HG03439 (cell line): ENCODE measurements at regions not wholly inside any gene's neighbourhood (a gene's known extent, or its start where the extent isn't known, plus 50 kb on each side); places are given as distances from the start of the nearest gene placed in this dataset.
"Not testable (repeated sequence)": the region's sequence is repeated elsewhere in the genome, so short reads cannot be mapped to it uniquely, and the experiment has no call there.

Experiments
- ATAC-seq: cut with Tn5 transposase; IDR thresholded peaks from one replicate; pipeline ENCODE4 v1.9.1; 2021; ENCODE audit warnings: mild to moderate bottlenecking, moderate library complexity; ENCODE audit not compliant: unreplicated experiment

DNA sequence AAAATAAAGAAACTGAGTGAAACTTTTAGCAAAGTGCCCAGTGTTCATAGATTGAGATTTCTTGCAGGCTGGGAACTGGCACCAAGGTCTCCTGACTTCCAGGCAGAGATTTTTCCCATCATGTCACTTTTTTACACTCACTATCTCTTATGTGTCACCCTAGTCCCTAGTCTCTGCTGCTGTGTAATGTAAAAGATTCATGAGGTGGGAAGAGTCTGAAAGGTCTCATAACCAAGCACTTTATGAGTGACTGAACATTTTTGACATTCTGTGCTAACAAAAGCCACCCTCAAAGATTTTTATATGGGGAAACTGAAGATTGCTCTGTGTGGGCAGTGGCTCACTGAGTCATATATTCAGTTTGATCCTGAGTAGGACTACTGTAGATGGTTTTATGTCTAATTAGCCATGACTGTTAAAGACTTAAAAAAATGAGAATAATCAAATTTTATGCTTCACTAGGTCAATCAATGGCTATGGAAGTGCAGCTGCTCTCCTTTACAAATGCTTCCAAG is 900.3 kb upstream of the SORCS1 start:
- ATAC-seq: no peak

DNA sequence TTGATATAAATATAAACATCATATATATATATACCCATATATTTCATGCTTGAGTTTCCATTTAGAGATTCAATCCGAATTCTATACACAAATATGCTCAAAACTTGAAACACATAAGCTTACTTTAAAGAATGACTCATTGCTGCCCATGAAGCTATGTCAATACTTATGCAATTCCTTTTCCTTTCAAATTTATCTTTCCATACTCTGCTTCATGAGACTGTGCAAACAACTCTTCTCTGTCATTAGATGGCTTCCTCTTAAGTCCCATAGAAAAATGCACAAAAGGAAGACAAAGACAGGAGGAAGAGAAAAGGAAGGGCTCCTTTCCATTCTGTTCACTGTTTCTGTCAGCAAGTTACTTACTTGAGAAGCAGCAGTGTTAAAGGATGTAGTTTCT is 895.7 kb upstream of the SORCS1 start:
- ATAC-seq: no peak

DNA sequence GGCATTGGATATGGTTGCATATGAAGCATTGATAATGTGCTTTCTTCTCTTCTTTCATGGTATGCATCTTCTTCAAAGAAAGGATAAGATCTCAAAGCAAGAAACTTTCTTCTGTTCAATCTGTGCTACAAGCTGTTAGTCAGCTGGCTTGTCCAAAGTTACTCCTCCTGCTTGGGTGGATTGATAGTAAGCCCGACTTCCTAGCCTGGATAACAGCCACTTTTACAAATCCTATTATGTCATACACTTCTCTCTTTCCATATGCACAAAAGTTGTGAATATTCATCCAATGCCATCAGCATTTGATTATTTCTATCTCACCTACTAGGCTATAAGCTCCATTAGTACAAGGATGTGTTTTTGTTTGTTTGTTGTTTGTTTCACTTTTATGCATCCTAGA is 891.0 kb upstream of the SORCS1 start:
- ATAC-seq: no peak

DNA sequence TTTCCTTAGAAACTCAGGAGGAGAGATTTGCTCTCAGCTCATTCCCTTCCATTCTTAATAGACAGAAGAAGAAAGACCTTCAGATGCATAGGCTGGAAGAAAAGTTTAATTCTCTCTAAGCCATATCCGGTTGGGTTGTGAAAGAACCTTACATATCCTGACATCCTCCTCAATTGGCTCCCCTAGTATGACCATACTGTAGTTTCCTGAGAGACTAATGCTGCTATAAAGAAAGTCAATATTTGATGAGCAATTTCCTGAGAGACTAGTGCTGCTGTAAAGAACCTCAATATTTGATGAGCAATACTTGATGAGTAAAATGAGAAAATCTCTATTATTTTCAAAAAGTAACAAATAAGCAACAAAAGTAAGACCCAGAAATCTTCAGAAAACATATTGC is 888.5 kb upstream of the SORCS1 start:
- no peak for ATAC-seq

- no peak for ATAC-seq
Observed at GRCh38 chr10:108051218-108051617, 886.7 kb upstream of the SORCS1 start.

GRCh38 chr10:108050626-108051025 is 886.1 kb upstream of the SORCS1 start:
- ATAC-seq: no peak

DNA sequence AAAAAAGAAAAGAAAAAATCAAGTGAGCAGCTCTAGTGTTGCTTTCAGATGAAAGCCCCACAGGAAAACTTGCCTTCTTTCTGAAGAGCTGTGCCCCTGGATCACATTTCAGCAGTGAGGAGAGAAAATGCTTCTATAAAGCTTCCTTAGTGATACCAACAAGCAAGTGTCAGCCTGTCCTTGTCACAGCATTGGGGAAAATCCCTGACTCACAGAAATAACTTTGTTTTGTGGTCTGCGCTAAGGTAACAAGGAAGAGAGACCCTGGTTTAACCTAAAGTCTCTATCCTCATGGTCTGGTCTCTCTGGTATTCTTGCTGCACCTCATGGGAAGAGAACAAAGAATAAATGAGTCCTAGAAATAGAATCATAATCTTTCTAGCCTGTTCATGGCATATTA is 885.2 kb upstream of the SORCS1 start:
- no peak for ATAC-seq

DNA sequence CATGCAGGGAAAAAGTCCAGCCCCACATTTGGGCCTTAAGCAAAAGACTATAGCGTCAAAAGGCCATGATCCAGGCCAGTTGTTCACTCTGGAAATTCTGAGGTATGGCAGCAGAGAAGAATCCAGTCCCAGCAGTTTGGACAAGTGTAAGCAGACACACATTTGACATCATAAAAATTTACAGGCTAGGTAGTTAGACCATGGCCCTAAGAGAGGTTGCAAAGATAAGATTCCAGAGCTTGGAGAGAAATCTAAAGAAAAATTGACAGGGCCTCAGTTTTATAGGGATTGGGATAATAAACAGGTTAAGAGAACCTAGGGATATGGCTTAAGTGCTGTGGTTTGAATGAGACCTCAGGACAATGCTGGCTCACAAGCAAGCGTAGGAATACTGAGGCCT is 884.4 kb upstream of the SORCS1 start:
- ATAC-seq: no peak

- no peak for ATAC-seq
Observed at GRCh38 chr10:108039821-108040584, 875.5 kb upstream of the SORCS1 start.

GRCh38 chr10:108037061-108037460 is 872.6 kb upstream of the SORCS1 start:
- ATAC-seq: no peak

DNA sequence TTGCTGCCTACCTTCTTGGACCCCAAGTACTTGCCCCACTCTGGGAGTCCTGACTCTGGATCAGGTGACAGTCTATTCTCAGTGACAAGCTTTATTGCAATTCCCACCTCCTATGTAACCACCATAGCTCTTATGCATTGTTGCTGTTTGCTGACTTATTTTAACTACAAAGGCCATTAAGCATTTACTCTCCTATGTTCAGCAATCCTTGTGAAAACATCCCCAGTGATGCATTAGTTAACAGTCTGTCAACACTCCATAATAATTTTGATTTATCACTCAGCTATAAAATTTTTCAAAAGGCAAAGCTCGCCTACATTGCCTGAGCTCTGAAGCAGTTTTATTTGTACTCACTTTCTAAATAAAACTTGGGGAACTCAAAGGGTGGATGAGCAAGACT is 871.8 kb upstream of the SORCS1 start:
- no peak for ATAC-seq

GRCh38 chr10:108034829-108035228 is 870.3 kb upstream of the SORCS1 start:
- ATAC-seq: no peak

- not testable (repeated sequence) for ATAC-seq
Observed at GRCh38 chr10:108033518-108033917, 869.0 kb upstream of the SORCS1 start.

DNA sequence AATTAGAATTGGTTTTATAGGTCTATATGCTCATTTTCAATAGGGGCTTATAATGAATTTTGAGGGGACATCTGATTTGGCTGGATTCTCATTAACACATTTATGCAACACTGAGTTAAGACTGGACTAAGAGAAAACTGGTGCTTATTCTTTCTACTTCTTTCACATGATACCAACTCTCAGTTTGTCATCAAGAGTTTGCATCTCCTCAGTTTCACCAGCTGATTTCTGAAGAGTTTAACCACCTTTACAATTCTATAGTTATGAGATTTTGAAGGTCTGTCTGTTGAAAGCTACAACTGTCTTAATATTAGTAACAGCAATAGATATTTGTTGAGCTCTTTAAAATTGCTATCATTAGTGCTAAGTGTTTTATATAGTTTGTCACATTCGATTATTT is 867.0 kb upstream of the SORCS1 start:
- ATAC-seq: no peak

GRCh38 chr10:108014902-108015177 is 850.3 kb upstream of the SORCS1 start:
- peak; percentile 98 for ATAC-seq

DNA sequence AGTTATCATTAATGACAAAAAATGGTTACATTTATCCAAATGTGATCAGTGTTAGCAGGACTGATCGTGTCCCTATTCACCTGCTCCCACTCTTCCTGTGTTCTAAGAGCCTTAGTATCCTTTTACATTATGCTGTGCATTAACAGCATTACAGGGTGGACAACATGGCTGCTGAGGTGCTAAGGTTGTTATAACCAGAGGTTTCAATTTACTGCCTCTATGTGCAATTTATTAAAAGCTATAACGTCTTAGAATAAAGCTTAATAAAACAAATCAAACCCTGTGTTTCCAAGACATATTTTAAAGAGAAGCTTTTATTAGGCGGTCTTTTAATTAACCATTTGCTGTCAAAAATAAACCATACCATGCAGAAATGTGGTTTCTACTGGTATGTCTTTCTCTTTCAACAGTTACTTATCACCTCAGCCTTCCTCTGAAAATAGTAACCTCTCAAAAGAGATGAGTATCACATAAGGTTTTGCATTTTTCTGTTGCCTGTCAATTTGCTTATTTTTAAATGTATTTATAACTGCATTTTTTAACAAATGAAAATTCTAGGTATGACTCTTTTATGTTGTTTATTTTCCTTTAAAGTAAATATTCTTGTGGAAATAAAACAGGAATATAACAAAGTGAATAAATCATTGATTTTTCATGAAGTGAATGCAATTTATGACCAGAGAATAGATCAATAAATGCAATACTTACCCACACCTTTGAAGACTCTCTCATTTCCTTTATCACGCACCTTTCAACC is 849.8 kb upstream of the SORCS1 start:
- peak; percentile 77 for ATAC-seq

GRCh38 chr10:108005627-108006026 is 841.1 kb upstream of the SORCS1 start:
- ATAC-seq: peak; percentile 57

GRCh38 chr10:108003576-108003975 is 839.1 kb upstream of the SORCS1 start:
- ATAC-seq: no peak

DNA sequence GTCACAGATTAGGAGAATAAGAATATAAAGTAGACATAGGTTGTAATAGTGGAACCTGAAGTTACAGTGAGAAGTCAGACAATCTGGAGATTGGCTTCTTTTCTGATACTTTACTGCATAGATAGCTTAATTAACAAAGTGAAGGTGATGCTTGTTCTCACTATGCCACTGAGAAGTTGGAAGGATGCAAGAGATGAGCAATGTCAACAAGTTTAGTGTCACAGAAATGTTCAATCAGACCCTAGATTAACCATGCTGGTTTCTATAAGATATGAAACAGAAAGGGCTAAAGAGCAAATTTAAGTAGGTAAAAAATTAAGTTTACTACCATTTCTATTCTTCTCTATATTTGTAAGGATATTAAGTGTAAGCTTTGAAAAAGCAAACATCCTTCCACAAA is 838.6 kb upstream of the SORCS1 start:
- no peak for ATAC-seq

DNA sequence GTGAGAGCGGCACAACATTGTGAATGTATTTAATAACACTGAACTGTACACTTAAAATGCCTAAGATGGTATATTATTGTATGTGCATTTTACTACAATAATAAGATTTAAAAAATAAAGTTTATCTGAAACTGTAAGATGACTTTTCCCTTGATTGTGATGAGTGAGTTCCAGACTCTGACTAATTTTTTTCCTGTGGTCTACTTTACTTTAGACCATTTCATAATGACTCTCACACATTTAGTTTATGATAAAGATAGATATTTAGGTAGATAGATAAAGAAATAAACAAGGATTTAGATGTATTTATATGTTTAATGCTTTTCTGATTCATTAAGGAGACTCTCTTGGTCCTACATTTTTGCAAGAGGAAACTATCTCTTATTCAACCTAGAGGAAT is 835.9 kb upstream of the SORCS1 start:
- ATAC-seq: no peak

DNA sequence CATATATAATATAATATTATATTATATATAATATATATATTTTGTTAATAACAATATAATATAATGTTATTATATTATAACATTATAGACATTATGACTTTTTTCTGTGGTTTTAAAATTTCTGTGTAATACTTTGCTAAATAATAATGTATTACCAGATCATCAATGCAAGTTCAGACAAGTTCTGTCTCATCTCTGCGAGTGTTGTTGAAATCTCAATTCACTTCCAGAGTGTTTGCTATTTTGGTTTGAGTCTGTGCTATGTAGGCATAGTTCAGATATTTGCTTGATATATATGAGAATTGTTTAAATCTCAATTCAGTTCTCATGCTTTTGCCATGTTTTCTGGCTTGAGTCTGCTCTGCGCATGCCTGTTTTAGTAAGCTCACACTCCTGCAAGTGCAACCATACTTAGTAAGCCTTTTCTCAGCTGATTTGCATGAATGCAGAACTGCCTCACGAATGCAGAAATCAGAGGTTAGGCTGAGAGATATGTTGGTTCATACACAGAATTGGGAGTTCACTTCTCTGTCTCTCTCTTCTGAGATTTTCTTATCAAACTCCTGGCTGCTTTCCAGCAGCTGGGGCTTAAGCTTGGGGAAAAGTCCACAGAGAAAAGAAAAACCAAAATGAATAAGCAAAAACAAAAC is 830.2 kb upstream of the SORCS1 start:
- ATAC-seq: peak; percentile 83

- ATAC-seq: no peak
Observed at GRCh38 chr10:107986571-107986970, 822.1 kb upstream of the SORCS1 start.
